Ascending aorta (tissue), 2 donors: ENCODE measurements at regions not wholly inside any gene's neighbourhood (a gene's known extent, or its start where the extent isn't known, plus 50 kb on each side); places are given as distances from the start of the nearest gene placed in this dataset.

ENCODE experiments used
- DNase-seq, 2 donors: peaks; one replicate each; pipeline ENCODE4 v3.0.0-alpha.2; 2019; ENCODE audit warnings: low spot score in 2 of 2
- H3K27ac ChIP-seq, 2 donors: fragments of 200-600 bp; sonication (generic); one replicate each; pipeline ENCODE4 v1.5.1; 2016 to 2017; ENCODE audit warnings: mild to moderate bottlenecking in 1 of 2
- H3K27me3 ChIP-seq: fragments of 200-600 bp; sonication (generic); one replicate; pipeline ENCODE4 v1.5.1; 2017
- H3K36me3 ChIP-seq, 2 donors: fragments of 200-600 bp; sonication (generic); one replicate each; pipeline ENCODE4 v1.5.1; 2016
- H3K4me1 ChIP-seq, 2 donors: fragments of 200-600 bp; sonication (generic); one replicate each; pipeline ENCODE4 v1.5.1; 2016 to 2017; ENCODE audit warnings: mild to moderate bottlenecking in 1 of 2
- H3K4me3 ChIP-seq, 2 donors: fragments of 200-600 bp; sonication (generic); one replicate each; pipeline ENCODE4 v1.5.1; 2016 to 2017; ENCODE audit warnings: mild to moderate bottlenecking in 1 of 2
- H3K9me3 ChIP-seq, 2 donors: fragments of 200-600 bp; sonication (generic); one replicate each; pipeline ENCODE4 v1.5.1; 2016
- intact Hi-C: fragments of 100-400 bp; cut with DNase I; formaldehyde crosslinking; loops from one replicate; pipeline ENCODE4 v1.15.1; 2023
- TF ChIP-seq, protein P1 (sequence below), 3 experiments: fragments of 200-600 bp in 2 of 3; fragments of 450-650 bp in 1 of 3; sonication (generic) in 2 of 3; IDR thresholded peaks; one replicate each; pipeline ENCODE4 v1.5.1; 2016 to 2019; ENCODE audit warnings: antibody characterized with exemption in 3 of 3, mild to moderate bottlenecking in 1 of 3, moderate library complexity in 1 of 3

DNA sequence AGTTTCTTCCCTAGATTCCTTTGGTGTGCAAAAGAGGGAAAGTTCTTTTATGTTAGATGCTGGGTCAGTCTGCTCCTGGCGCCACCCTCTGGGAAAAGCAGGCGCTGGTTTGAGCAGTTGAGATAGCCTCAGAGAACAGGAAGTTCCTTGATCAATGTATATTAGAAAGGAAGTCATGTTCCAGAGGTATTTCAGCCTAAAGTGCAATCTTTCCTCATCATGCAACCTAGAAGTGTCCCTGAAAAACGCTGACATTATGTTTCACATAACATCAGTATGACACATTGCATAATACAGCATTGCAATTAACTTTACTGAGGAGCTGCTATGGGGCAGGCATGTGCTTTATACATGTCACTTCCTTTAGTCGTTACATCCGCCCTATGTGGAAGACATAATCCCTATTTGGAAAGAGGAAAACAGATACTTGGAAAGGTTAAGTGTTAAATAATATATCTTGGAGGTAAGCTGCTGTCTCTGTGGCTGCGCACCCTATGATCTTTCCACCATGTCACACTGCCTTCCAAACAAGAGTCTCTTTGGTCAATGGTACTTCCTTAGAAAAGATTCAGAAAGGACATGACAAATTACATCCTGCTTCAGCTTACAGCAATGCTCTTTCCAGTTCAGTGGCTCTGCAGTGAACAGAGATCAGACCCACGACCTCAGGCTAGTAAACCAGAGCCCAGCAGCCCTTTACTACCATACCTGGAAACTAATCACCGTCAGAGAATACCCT is 369.7 kb downstream of the RAD51AP2 start:
- H3K4me1 ChIP-seq, result no peaks in the 10 kb centered on the region
- intact Hi-C loops, result no loop called here
- no peaks in the 10 kb centered on the region for H3K9me3 ChIP-seq
- no peak overlapping the region for H3K27ac ChIP-seq
- no peak overlapping the region for H3K4me3 ChIP-seq
- TF ChIP-seq, protein P1, sequence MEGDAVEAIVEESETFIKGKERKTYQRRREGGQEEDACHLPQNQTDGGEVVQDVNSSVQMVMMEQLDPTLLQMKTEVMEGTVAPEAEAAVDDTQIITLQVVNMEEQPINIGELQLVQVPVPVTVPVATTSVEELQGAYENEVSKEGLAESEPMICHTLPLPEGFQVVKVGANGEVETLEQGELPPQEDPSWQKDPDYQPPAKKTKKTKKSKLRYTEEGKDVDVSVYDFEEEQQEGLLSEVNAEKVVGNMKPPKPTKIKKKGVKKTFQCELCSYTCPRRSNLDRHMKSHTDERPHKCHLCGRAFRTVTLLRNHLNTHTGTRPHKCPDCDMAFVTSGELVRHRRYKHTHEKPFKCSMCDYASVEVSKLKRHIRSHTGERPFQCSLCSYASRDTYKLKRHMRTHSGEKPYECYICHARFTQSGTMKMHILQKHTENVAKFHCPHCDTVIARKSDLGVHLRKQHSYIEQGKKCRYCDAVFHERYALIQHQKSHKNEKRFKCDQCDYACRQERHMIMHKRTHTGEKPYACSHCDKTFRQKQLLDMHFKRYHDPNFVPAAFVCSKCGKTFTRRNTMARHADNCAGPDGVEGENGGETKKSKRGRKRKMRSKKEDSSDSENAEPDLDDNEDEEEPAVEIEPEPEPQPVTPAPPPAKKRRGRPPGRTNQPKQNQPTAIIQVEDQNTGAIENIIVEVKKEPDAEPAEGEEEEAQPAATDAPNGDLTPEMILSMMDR (IDR thresholded peaks at IDR 0.05), result no peak
- H3K36me3 ChIP-seq, result no peaks in the 10 kb centered on the region
- H3K27me3 ChIP-seq, result no peaks in the 10 kb centered on the region
- DNase-seq, result no peak

DNA sequence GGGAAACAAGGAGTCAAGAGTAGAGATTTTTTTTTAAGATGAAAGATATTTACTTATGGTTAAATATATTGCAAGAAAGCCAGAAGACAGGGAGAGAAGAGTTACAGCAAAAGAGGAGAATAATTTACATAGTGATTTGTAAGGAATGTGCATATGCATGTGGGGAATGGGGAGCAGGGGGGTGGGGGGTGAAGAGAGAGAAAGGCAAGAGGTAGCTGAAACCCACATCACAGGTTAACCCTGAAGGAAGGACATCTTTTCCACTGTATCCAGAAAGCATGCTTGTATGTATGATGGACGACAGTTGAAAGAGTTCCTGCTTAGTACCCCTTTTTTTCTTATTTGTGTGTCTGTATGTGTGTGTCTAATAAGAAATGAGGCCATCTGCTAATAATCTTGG is 371.9 kb downstream of the RAD51AP2 start:
- Histone ChIP-seq H3K4me3 (no peak overlapping the region), H3K4me1 (no peaks in the 10 kb centered on the region), H3K9me3 (no peaks in the 10 kb centered on the region), H3K27ac (no peak overlapping the region), H3K36me3 (no peaks in the 10 kb centered on the region), H3K27me3 (no peaks in the 10 kb centered on the region)
- intact Hi-C loops, result no loop called here
- no peak for DNase-seq
- TF ChIP-seq, protein P1 (IDR thresholded peaks at IDR 0.05), result no peak

DNA sequence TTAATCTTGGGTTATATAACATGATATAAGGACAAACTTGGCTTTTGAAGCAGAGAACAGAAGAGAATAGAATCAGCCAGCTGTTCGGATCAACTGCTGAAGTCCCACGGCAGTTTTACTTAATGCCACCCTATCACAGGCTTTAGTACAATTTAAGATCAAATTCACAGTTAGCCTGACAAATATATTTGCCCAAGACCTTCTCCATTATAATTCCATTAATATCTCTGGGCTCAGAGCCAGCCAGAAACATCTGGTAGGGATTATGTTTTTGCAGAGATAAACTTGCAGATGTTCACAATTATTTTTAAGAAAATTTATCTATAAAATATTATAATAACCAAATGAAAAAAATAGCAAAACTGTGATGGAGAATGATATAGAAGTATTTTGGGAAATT is 381.4 kb downstream of the RAD51AP2 start:
- TF ChIP-seq, protein P1 (IDR thresholded peaks at IDR 0.05), result no peak
- Histone ChIP-seq H3K4me3 (no peak overlapping the region), H3K36me3 (no peaks in the 10 kb centered on the region), H3K27ac (no peak overlapping the region), H3K4me1 (no peaks in the 10 kb centered on the region), H3K27me3 (no peaks in the 10 kb centered on the region), H3K9me3 (no peaks in the 10 kb centered on the region)
- no peak for DNase-seq
- intact Hi-C loops, result no loop called here

DNA sequence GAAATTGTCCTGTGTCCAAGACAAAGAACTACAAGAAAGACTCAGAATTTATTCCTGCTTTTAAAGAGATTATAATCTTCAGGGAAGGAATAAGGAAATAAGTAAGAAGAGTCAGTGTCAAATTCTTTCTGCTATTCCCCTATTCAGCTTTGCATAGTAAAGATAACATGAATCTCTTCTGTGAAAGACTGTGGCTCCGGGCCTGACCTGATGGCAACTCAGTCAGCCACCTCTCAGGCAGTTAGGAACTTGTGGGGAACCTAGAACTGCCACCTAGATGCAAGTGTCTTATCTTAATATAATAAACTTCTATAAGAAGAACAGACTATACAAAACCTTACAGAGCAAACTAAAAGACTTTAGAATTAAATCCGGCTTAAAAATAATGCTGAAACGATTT is 382.0 kb downstream of the RAD51AP2 start:
- Histone ChIP-seq H3K4me3 (no peak overlapping the region), H3K4me1 (no peaks in the 10 kb centered on the region), H3K27ac (no peak overlapping the region), H3K27me3 (no peaks in the 10 kb centered on the region), H3K9me3 (no peaks in the 10 kb centered on the region), H3K36me3 (no peaks in the 10 kb centered on the region)
- DNase-seq, result no peak
- intact Hi-C loops, result no loop called here
- TF ChIP-seq, protein P1 (IDR thresholded peaks at IDR 0.05), result no peak

DNA sequence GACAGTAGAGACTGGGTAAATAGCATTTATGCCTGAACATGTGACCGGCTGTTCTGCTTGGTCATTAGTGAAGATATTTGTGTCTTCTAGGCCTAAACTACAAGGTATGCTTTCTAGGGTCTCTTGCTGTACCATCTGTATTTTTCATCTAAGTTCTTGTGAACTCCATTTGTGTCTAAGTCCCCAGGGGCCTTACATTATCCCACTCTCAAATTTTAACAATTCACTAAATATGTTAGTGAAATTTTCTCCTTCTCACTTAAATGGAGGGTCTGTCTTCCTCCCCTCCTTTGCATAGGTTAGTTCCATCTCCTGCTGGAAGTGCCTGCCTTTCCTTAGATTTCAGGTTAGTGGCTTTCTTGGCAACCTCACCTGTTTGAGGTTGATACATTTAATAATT is 382.6 kb downstream of the RAD51AP2 start:
- H3K9me3 ChIP-seq, result no peaks in the 10 kb centered on the region
- H3K36me3 ChIP-seq, result no peaks in the 10 kb centered on the region
- intact Hi-C loops, result no loop called here
- H3K27me3 ChIP-seq, result no peaks in the 10 kb centered on the region
- H3K4me3 ChIP-seq, result no peak overlapping the region
- H3K4me1 ChIP-seq, result no peaks in the 10 kb centered on the region
- no peak overlapping the region for H3K27ac ChIP-seq
- TF ChIP-seq, protein P1 (IDR thresholded peaks at IDR 0.05), result no peak
- no peak for DNase-seq
